ENCODE measurements at regions not wholly inside any gene's neighbourhood (a gene's known extent, or its start where the extent isn't known, plus 50 kb on each side); places are given as distances from the start of the nearest gene placed in this dataset.
"Not testable (repeated sequence)": the region's sequence is repeated elsewhere in the genome, so short reads cannot be mapped to it uniquely, and the experiment has no call there.

DNA sequence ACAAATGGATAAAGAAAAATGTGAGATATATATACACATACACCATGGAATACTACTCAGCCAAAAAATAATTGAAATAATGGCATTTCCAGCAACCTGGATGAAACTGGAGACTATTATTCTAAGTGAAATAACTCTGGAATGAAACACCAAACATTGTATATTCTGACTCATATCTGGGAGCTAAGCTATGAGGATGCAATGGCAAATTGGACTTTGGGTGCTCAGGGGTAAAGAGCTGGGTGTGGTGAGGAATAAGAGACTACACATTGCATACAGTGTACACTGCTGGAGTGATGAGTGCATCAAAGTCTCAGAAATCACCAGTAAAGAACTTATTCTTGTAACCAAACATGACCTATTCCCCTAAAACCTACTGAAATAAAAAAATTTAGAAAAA, 636.0 kb upstream of the LRATD1 start:
- DNase-seq = no peak

- DNase-seq = no peak
Measured at GRCh38 chr2:14011190-14011589, 621.3 kb upstream of the LRATD1 start.

DNA sequence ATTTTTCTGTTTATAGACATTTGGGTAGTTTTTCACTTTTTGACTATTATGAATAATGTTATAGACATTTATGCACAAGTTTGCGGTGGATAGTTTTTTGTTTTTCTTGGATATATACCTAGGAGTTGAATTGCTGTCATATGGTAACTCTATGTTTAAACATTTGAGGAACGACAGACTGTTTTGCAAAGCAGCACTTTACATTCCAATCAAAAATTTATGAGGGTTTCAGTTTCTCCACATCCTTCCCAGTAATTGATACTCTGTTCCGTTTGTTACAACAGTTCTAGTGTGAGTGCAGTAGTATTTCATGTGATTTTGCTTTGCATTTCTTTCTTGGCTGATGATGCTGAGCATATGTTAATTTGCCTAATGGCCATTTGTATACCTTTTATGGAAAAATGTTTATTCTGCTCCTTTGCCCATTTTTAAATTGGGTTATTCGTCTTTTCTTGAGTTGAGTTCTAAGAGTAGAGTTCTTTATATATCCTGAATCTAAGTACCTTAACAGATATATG, 617.3 kb upstream of the LRATD1 start:
- no peak for DNase-seq

DNA sequence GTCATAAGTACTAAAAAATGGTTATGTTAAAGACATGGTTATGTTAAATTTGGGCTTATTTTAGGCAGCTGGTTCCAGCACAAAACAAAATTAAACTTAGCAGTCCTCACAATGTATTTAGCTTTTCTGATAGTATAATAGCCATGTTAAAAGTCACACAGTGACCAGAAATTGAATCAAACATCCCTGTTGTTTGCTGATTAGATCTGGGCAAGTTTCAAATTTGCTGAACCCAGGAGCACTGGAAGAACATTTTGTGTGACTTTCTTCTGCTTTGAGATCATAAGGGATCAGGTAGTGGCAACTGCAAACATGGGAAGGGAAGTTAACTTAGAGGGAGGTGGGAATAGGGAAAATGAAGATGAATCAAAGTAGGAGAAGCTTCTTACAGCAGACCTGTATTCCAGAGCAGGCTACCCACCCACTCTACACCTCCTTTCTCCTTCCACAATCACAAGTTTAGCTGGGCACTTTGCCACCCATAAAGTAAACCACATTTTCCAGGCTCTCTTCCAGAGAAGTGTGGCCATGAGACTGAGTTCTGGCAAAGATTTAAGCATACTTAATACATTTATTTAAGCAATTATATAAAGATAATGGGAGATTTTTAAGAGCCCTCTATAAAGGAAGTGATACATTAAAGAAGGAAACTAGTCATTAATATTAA, 616.1 kb upstream of the LRATD1 start:
- DNase-seq = no peak

GRCh38 chr2:14018620-14019019, 613.9 kb upstream of the LRATD1 start:
- no peak for DNase-seq

GRCh38 chr2:14023558-14023957, 609.0 kb upstream of the LRATD1 start:
- DNase-seq = no peak

- DNase-seq = no peak
Measured at GRCh38 chr2:14039134-14039533, 593.4 kb upstream of the LRATD1 start.

DNA sequence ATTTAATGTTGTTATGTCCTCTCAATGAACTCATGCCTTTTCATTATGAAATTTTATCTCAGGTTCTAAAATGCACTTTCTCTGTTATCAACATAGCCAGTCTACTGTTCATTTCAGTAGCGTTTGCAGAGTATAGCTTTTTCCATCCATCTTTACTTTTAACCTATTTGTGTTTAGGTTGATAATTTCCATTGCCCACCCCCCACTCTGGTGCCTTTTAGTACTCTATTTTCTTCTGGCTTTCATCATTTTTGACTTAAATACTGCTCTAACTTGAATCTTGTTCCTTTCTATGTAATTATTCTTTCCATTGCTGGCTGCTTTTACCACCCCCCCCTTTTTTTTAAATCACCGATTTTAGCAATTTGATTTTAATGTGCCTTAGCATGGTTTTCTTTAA, 585.0 kb upstream of the LRATD1 start:
- DNase-seq = no peak

DNA sequence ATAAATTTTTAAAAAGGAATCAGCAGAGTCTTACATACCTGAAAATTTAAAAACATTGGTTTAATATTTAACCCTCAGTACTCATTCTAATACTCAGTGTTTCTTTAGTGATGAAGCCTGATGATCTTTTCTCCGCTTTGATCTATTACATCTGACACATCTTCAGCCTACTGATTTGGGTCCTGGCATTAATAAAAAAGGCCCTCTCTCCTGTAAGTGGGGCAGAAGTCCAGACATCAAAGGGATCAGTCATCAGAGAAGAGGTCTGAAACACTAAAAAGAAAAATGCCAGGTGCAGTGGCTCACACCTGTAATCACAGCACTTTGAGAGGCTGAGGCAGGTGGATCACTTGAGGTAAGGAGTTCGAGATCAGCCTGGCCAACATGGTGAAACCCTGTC, 581.1 kb upstream of the LRATD1 start:
- no peak for DNase-seq

- no peak for DNase-seq
Measured at GRCh38 chr2:14053105-14053504, 579.4 kb upstream of the LRATD1 start.

GRCh38 chr2:14064346-14064745, 568.2 kb upstream of the LRATD1 start:
- DNase-seq = no peak

GRCh38 chr2:14072338-14072737, 560.2 kb upstream of the LRATD1 start:
- DNase-seq = no peak

GRCh38 chr2:14074691-14075090, 557.8 kb upstream of the LRATD1 start:
- DNase-seq = no peak

- no peak for DNase-seq
Measured at GRCh38 chr2:14079576-14079975, 552.9 kb upstream of the LRATD1 start.

GRCh38 chr2:14081521-14081920, 551.0 kb upstream of the LRATD1 start:
- no peak for DNase-seq

DNA sequence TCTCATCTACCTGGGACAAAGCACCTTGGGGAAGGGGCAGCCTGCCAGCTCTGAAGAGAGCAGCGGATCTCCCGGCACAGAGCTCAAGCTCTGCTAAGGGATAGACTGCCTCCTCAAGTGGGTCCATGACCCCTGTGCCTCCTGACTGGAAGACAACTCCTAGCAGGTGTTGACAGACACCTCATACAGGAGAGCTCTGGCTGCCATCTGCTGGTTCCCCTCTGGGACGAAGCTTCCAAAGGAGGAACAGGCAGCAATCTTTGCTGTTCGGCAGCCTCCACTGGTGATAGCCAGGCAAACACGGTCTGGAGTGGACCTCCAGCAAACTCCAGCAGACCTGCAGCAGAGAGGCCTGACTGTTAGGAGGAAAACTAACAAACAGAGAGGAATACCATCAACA, 549.9 kb upstream of the LRATD1 start:
- DNase-seq = no peak

- no peak for DNase-seq
Measured at GRCh38 chr2:14094592-14094991, 537.9 kb upstream of the LRATD1 start.

DNA sequence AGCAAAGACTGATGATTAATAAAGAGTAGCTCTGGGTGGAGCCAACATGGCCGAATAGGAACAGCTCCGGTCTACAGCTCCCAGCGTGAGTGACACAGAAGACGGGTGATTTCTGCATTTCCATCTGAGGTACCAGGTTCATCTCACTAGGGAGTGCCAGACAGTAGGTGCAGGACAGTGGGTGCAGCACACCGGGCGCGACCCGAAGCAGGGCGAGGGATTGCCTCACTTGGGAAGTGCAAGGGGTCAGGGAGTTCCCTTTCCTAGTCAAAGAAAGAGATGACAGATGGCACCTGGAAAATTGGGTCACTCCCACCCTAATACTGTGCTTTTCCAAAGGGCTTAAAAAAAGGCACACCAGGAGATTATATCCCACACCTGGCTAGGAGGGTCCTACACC, 533.4 kb upstream of the LRATD1 start:
- DNase-seq = not testable (repeated sequence)

- DNase-seq = no peak
Measured at GRCh38 chr2:14114275-14114674, 518.2 kb upstream of the LRATD1 start.

- no peak for DNase-seq
Measured at GRCh38 chr2:14120376-14120775, 512.1 kb upstream of the LRATD1 start.

- DNase-seq = no peak
Measured at GRCh38 chr2:14123436-14124103, 508.9 kb upstream of the LRATD1 start.

- DNase-seq = no peak
Measured at GRCh38 chr2:14125624-14126293, 506.8 kb upstream of the LRATD1 start.

- DNase-seq = no peak
Measured at GRCh38 chr2:14126846-14127245, 505.7 kb upstream of the LRATD1 start.

GRCh38 chr2:14127765-14128164, 504.8 kb upstream of the LRATD1 start:
- DNase-seq = no peak
